ENCODE measurements at regions not wholly inside any gene's neighbourhood (a gene's known extent, or its start where the extent isn't known, plus 50 kb on each side); places are given as distances from the start of the nearest gene placed in this dataset.
A peak's percentile ranks its signal among the peaks of the same experiment; 100 is the strongest.
"Not testable (repeated sequence)": the region's sequence is repeated elsewhere in the genome, so short reads cannot be mapped to it uniquely, and the experiment has no call there.

GRCh38 chr12:46973937-46974336, 105.5 kb upstream of the PCED1B start:
- DNase-seq; H3K36me3 Mint-ChIP-seq (ENCODE audit: low read depth); H3K4me3 Mint-ChIP-seq; ATAC-seq; H3K4me1 Mint-ChIP-seq; H3K27ac Mint-ChIP-seq: not testable (repeated sequence)
- H3K27me3 Mint-ChIP-seq = peaks cover 25% of the 10 kb centered on the region
- peaks cover 10% of the 10 kb centered on the region for H3K9me3 Mint-ChIP-seq

GRCh38 chr12:46977871-46978375, 101.5 kb upstream of the PCED1B start:
- no peak overlapping the region for H3K27ac Mint-ChIP-seq
- H3K4me3 Mint-ChIP-seq = no peak overlapping the region
- peaks cover 18% of the 10 kb centered on the region for H3K27me3 Mint-ChIP-seq
- no peaks in the 10 kb centered on the region for H3K36me3 Mint-ChIP-seq (ENCODE audit: low read depth)
- ATAC-seq (no peak), DNase-seq (no peak)
- peaks cover 10% of the 10 kb centered on the region for H3K9me3 Mint-ChIP-seq
- H3K4me1 Mint-ChIP-seq = no peaks in the 10 kb centered on the region

- no peak overlapping the region for H3K4me3 Mint-ChIP-seq
- no peaks in the 10 kb centered on the region for H3K9me3 Mint-ChIP-seq
- no peaks in the 10 kb centered on the region for H3K36me3 Mint-ChIP-seq (ENCODE audit: low read depth)
- H3K4me1 Mint-ChIP-seq = no peaks in the 10 kb centered on the region
- peaks cover 8% of the 10 kb centered on the region for H3K27me3 Mint-ChIP-seq
- ATAC-seq (no peak), DNase-seq (no peak)
- H3K27ac Mint-ChIP-seq = no peak overlapping the region
Measured at GRCh38 chr12:46981622-46982021, 97.8 kb upstream of the PCED1B start.

GRCh38 chr12:46982629-46983392, 96.6 kb upstream of the PCED1B start:
- Mint-ChIP-seq H3K36me3 (ENCODE audit: low read depth) (no peaks in the 10 kb centered on the region), H3K4me3 (no peak overlapping the region), H3K27ac (no peak overlapping the region), H3K27me3 (peaks cover 9% of the 10 kb centered on the region), H3K9me3 (no peaks in the 10 kb centered on the region), H3K4me1 (no peaks in the 10 kb centered on the region)
- DNase-seq = no peak
- no peak for ATAC-seq

- no peaks in the 10 kb centered on the region for H3K36me3 Mint-ChIP-seq (ENCODE audit: low read depth)
- no peak overlapping the region for H3K4me3 Mint-ChIP-seq
- H3K4me1 Mint-ChIP-seq = no peaks in the 10 kb centered on the region
- no peak for DNase-seq
- H3K9me3 Mint-ChIP-seq = no peaks in the 10 kb centered on the region
- peaks cover 7% of the 10 kb centered on the region for H3K27me3 Mint-ChIP-seq
- ATAC-seq = no peak
- H3K27ac Mint-ChIP-seq = no peak overlapping the region
Measured at GRCh38 chr12:46983393-46983793, 96.0 kb upstream of the PCED1B start.

GRCh38 chr12:46983959-46984841, 95.2 kb upstream of the PCED1B start:
- Mint-ChIP-seq H3K4me1 (no peaks in the 10 kb centered on the region), H3K9me3 (peaks cover 1% of the 10 kb centered on the region), H3K4me3 (no peak overlapping the region), H3K27ac (no peak overlapping the region), H3K27me3 (peaks cover 5% of the 10 kb centered on the region), H3K36me3 (ENCODE audit: low read depth) (no peaks in the 10 kb centered on the region)
- ATAC-seq (peak; percentile 36), DNase-seq (peak; percentile 6)

GRCh38 chr12:46985816-46986215, 93.6 kb upstream of the PCED1B start:
- no peak for DNase-seq
- H3K4me3 Mint-ChIP-seq = no peak overlapping the region
- no peaks in the 10 kb centered on the region for H3K36me3 Mint-ChIP-seq (ENCODE audit: low read depth)
- H3K27me3 Mint-ChIP-seq = peaks cover 5% of the 10 kb centered on the region
- no peak overlapping the region for H3K27ac Mint-ChIP-seq
- no peaks in the 10 kb centered on the region for H3K4me1 Mint-ChIP-seq
- no peak for ATAC-seq
- peaks cover 16% of the 10 kb centered on the region for H3K9me3 Mint-ChIP-seq

GRCh38 chr12:46988122-46988521, 91.3 kb upstream of the PCED1B start:
- not testable (repeated sequence) for H3K36me3 Mint-ChIP-seq (ENCODE audit: low read depth); H3K4me1 Mint-ChIP-seq; H3K4me3 Mint-ChIP-seq; DNase-seq; ATAC-seq; H3K27me3 Mint-ChIP-seq; H3K27ac Mint-ChIP-seq
- H3K9me3 Mint-ChIP-seq = peaks cover 19% of the 10 kb centered on the region

- H3K27me3 Mint-ChIP-seq = peaks cover 4% of the 10 kb centered on the region
Measured at GRCh38 chr12:46990211-46990610, 89.2 kb upstream of the PCED1B start.

GRCh38 chr12:46992051-46992450, 87.4 kb upstream of the PCED1B start:
- not testable (repeated sequence) for H3K27me3 Mint-ChIP-seq; H3K4me1 Mint-ChIP-seq; DNase-seq; H3K27ac Mint-ChIP-seq; H3K4me3 Mint-ChIP-seq; ATAC-seq; H3K36me3 Mint-ChIP-seq (ENCODE audit: low read depth)
- peaks cover 19% of the 10 kb centered on the region for H3K9me3 Mint-ChIP-seq

More at GRCh38 chr12:46990211-46990610, 89.2 kb upstream of the PCED1B start:
- DNase-seq = no peak
- peaks cover 19% of the 10 kb centered on the region for H3K9me3 Mint-ChIP-seq
- H3K4me3 Mint-ChIP-seq = no peak overlapping the region
- H3K4me1 Mint-ChIP-seq = no peaks in the 10 kb centered on the region
- H3K36me3 Mint-ChIP-seq (ENCODE audit: low read depth) = no peaks in the 10 kb centered on the region
- H3K27ac Mint-ChIP-seq = no peak overlapping the region
- no peak for ATAC-seq

- no peak overlapping the region for H3K27ac Mint-ChIP-seq
- no peaks in the 10 kb centered on the region for H3K4me1 Mint-ChIP-seq
- H3K27me3 Mint-ChIP-seq = peaks cover 6% of the 10 kb centered on the region
- no peaks in the 10 kb centered on the region for H3K9me3 Mint-ChIP-seq
- H3K4me3 Mint-ChIP-seq = no peak overlapping the region
- no peak for DNase-seq
- no peaks in the 10 kb centered on the region for H3K36me3 Mint-ChIP-seq (ENCODE audit: low read depth)
- ATAC-seq = no peak
Measured at GRCh38 chr12:46998811-46999368, 80.5 kb upstream of the PCED1B start.

GRCh38 chr12:47004634-47005033, 74.8 kb upstream of the PCED1B start:
- Mint-ChIP-seq H3K27ac (no peak overlapping the region), H3K4me1 (no peaks in the 10 kb centered on the region), H3K27me3 (peaks cover 13% of the 10 kb centered on the region), H3K36me3 (ENCODE audit: low read depth) (no peaks in the 10 kb centered on the region), H3K9me3 (no peaks in the 10 kb centered on the region), H3K4me3 (no peak overlapping the region)
- DNase-seq (no peak), ATAC-seq (no peak)

GRCh38 chr12:47007048-47007447, 72.4 kb upstream of the PCED1B start:
- Mint-ChIP-seq H3K27me3 (peaks cover 13% of the 10 kb centered on the region), H3K4me1 (no peaks in the 10 kb centered on the region), H3K4me3 (no peak overlapping the region), H3K9me3 (no peaks in the 10 kb centered on the region), H3K36me3 (ENCODE audit: low read depth) (no peaks in the 10 kb centered on the region), H3K27ac (no peak overlapping the region)
- no peak for DNase-seq
- ATAC-seq = no peak

- no peaks in the 10 kb centered on the region for H3K4me1 Mint-ChIP-seq
- no peak overlapping the region for H3K4me3 Mint-ChIP-seq
- H3K27me3 Mint-ChIP-seq = peaks cover 12% of the 10 kb centered on the region
- DNase-seq (no peak), ATAC-seq (no peak)
- H3K27ac Mint-ChIP-seq = no peak overlapping the region
- H3K36me3 Mint-ChIP-seq (ENCODE audit: low read depth) = no peaks in the 10 kb centered on the region
- H3K9me3 Mint-ChIP-seq = no peaks in the 10 kb centered on the region
Measured at GRCh38 chr12:47012552-47012951, 66.9 kb upstream of the PCED1B start.
